WTC11 (cell line): ENCODE measurements at regions not wholly inside any gene's neighbourhood (a gene's known extent, or its start where the extent isn't known, plus 50 kb on each side); places are given as distances from the start of the nearest gene placed in this dataset.

ENCODE experiments used
- CREB1 ChIP-seq: sonication (generic); formaldehyde crosslinking; IDR thresholded peaks from 2 replicates; pipeline ENCODE4 v1.8.0; 2023; ENCODE audit warnings: mild to moderate bottlenecking, missing genetic modification reagents
- CREM ChIP-seq: sonication (generic); formaldehyde crosslinking; IDR thresholded peaks from 2 replicates; pipeline ENCODE4 v1.8.1; 2022; ENCODE audit warnings: mild to moderate bottlenecking, missing genetic modification reagents, moderate library complexity
- FOXK1 ChIP-seq: sonication (generic); formaldehyde crosslinking; IDR thresholded peaks from 2 replicates; pipeline ENCODE4 v1.8.0; 2022; ENCODE audit warnings: mild to moderate bottlenecking, moderate library complexity, missing genetic modification reagents
- GRHL2 ChIP-seq: fragments of 250-450 bp; sonication (Bioruptor Pico); IDR thresholded peaks from 2 replicates; pipeline ENCODE4 v1.8.0; 2022; ENCODE audit warnings: mild to moderate bottlenecking, moderate library complexity; ENCODE audit not compliant: insufficient replicate concordance, severe bottlenecking
- NR2C2 ChIP-seq: sonication (generic); formaldehyde crosslinking; IDR thresholded peaks from 2 replicates; pipeline ENCODE4 v1.8.0; 2022; ENCODE audit warnings: mild to moderate bottlenecking, missing genetic modification reagents
- RELA ChIP-seq: sonication (generic); formaldehyde crosslinking; IDR thresholded peaks from 2 replicates; pipeline ENCODE4 v1.8.1; 2022; ENCODE audit warnings: missing genetic modification reagents, mild to moderate bottlenecking, borderline replicate concordance
- SMAD3 ChIP-seq: sonication (generic); formaldehyde crosslinking; IDR thresholded peaks from 2 replicates; pipeline ENCODE4 v1.8.0; 2022; ENCODE audit warnings: missing genetic modification reagents, mild to moderate bottlenecking, borderline replicate concordance
- SP1 ChIP-seq: sonication (generic); formaldehyde crosslinking; conservative IDR thresholded peaks from 2 replicates; pipeline ENCODE4 v1.8.1; 2022; ENCODE audit warnings: missing genetic modification reagents
- TF ChIP-seq, protein P1 (sequence below): sonication (generic); formaldehyde crosslinking; IDR thresholded peaks from 2 replicates; pipeline ENCODE4 v1.8.0; 2022; ENCODE audit warnings: mild to moderate bottlenecking, missing genetic modification reagents
- TF ChIP-seq, protein P2 (sequence below): sonication (generic); formaldehyde crosslinking; IDR thresholded peaks from 2 replicates; pipeline ENCODE4 v1.8.0; 2023; ENCODE audit warnings: missing genetic modification reagents
- TF ChIP-seq, protein P3 (sequence below): sonication (generic); formaldehyde crosslinking; conservative IDR thresholded peaks from 2 replicates; pipeline ENCODE4 v1.8.1; 2022; ENCODE audit warnings: mild to moderate bottlenecking, missing genetic modification reagents

DNA sequence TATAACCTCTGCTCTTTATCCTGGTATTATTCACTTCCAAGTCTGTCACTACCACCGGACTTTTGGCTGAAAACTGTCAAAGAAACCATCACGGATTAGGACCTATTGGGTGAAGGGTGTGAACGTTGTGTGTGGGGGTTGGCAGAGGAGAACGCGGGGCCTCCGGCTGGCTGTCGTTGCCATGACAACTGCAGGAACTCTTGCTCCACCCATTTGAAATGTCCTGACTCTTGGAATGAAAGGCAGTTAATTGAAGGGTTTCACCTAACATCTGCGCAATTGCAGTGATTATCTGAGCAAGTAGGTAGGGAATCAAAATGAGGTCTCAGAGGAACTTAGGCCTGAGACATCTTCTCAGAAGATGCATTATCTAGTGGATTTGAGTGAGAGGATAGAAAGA, 60.9 kb upstream of the CLMP start:
- no peak for TF ChIP-seq CREM (CRISPR knock-in tag)
- TF ChIP-seq RELA (CRISPR knock-in tag), result no peak
- TF ChIP-seq, protein P1, sequence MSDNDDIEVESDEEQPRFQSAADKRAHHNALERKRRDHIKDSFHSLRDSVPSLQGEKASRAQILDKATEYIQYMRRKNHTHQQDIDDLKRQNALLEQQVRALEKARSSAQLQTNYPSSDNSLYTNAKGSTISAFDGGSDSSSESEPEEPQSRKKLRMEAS (CRISPR knock-in tag), result no peak
- TF ChIP-seq GRHL2 (CRISPR knock-in tag), result no peak
- no peak for TF ChIP-seq FOXK1
- TF ChIP-seq SMAD3 (CRISPR knock-in tag), result no peak
- no peak for TF ChIP-seq CREB1 (CRISPR knock-in tag)
- no peak for TF ChIP-seq NR2C2
- no peak for TF ChIP-seq SP1 (CRISPR knock-in tag)
- TF ChIP-seq, protein P2, sequence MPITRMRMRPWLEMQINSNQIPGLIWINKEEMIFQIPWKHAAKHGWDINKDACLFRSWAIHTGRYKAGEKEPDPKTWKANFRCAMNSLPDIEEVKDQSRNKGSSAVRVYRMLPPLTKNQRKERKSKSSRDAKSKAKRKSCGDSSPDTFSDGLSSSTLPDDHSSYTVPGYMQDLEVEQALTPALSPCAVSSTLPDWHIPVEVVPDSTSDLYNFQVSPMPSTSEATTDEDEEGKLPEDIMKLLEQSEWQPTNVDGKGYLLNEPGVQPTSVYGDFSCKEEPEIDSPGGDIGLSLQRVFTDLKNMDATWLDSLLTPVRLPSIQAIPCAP (CRISPR knock-in tag), result no peak
- TF ChIP-seq, protein P3, sequence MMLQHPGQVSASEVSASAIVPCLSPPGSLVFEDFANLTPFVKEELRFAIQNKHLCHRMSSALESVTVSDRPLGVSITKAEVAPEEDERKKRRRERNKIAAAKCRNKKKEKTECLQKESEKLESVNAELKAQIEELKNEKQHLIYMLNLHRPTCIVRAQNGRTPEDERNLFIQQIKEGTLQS (CRISPR knock-in tag), result no peak
